RWPE1 (cell line): ENCODE measurements at regions not wholly inside any gene's neighbourhood (a gene's known extent, or its start where the extent isn't known, plus 50 kb on each side); places are given as distances from the start of the nearest gene placed in this dataset.

Experiments used
- CTCF ChIA-PET: fragments of 350-600 bp; sonication (Branson Sonifier 250); formaldehyde crosslinking; extraction: SDS; loops from one replicate; lab custom pipeline; 2021; lab: Yijun Ruan, JAX
- POLR2A ChIA-PET: fragments of 400-600 bp; formaldehyde crosslinking; extraction: SDS; loops from one replicate; lab custom pipeline; 2020; ENCODE audit warnings: antibody characterized with exemption; ENCODE audit not compliant: low non-redundant PET; lab: Yijun Ruan, JAX
- DNase-seq: peaks from one replicate; pipeline ENCODE4 v3.0.0; 2012; ENCODE audit warnings: low spot score
- H3K27ac ChIP-seq: fragments of 450-650 bp; 2 replicates; pipeline ENCODE4 v1.5.1; 2017
- CTCF ChIP-seq: fragments of 450-650 bp; conservative IDR thresholded peaks from 2 replicates; pipeline ENCODE4 v1.5.1; 2017; ENCODE audit warnings: low read depth, mild to moderate bottlenecking

- no peak overlapping the region for H3K27ac ChIP-seq
- TF ChIP-seq CTCF, result no peak
- ChIA-PET POLR2A (no interaction called here), CTCF (interaction anchor here (0.6 kb wide), 1 partner anchor 343 kb away, joined by 3 read pairs; no protein-coding TSS in a partner anchor)
- no peak for DNase-seq
Measured at GRCh38 chr3:110956081-110956480, 115.5 kb upstream of the NECTIN3 start.

- CTCF ChIA-PET, result no interaction called here
- no peak overlapping the region for H3K27ac ChIP-seq
- no peak for DNase-seq
- POLR2A ChIA-PET, result no interaction called here
- no peak for TF ChIP-seq CTCF
Measured at GRCh38 chr3:110957247-110958025, 114.2 kb upstream of the NECTIN3 start.

- no peak for TF ChIP-seq CTCF
- ChIA-PET POLR2A (no interaction called here), CTCF (no interaction called here)
- H3K27ac ChIP-seq, result no peak overlapping the region
- no peak for DNase-seq
Measured at GRCh38 chr3:110958313-110959147, 113.1 kb upstream of the NECTIN3 start.

GRCh38 chr3:110965976-110966375, 105.6 kb upstream of the NECTIN3 start:
- DNase-seq, result no peak
- ChIA-PET CTCF (no interaction called here), POLR2A (no interaction called here)

GRCh38 chr3:110966966-110967663, 104.5 kb upstream of the NECTIN3 start:
- no peak overlapping the region for H3K27ac ChIP-seq
- TF ChIP-seq CTCF, result no peak
- ChIA-PET POLR2A (no interaction called here), CTCF (no interaction called here)
- no peak for DNase-seq

More at GRCh38 chr3:110965976-110966375, 105.6 kb upstream of the NECTIN3 start:
- no peak for TF ChIP-seq CTCF
- no peak overlapping the region for H3K27ac ChIP-seq

- no peak for DNase-seq
- POLR2A ChIA-PET, result no interaction called here
- no peak overlapping the region for H3K27ac ChIP-seq
- CTCF ChIA-PET, result interaction anchor here (0.7 kb wide), 1 partner anchor 80 kb away, joined by 5 read pairs; no protein-coding TSS in a partner anchor
- TF ChIP-seq CTCF, result no peak
Measured at GRCh38 chr3:110968076-110968475, 103.5 kb upstream of the NECTIN3 start.
